KOPT-K1 (cell line): ENCODE measurements at regions not wholly inside any gene's neighbourhood (a gene's known extent, or its start where the extent isn't known, plus 50 kb on each side); places are given as distances from the start of the nearest gene placed in this dataset.

Experiments
- H3K27ac ChIP-seq: fragments of 200-600 bp; sonication (generic); 2 replicates; pipeline ENCODE4 v1.5.1; 2016; ENCODE audit warnings: antibody characterized with exemption, mild to moderate bottlenecking, low read depth, low read length; ENCODE audit not compliant: poor library complexity, severe bottlenecking
- H3K36me3 ChIP-seq: fragments of 200-600 bp; sonication (generic); 2 replicates; pipeline ENCODE4 v1.5.1; 2017; ENCODE audit warnings: antibody characterized with exemption, mild to moderate bottlenecking, low read length, moderate library complexity; ENCODE audit not compliant: insufficient read depth
- H3K9me3 ChIP-seq: fragments of 200-600 bp; sonication (generic); 2 replicates; pipeline ENCODE4 v1.5.1; 2017; ENCODE audit warnings: antibody characterized with exemption, low read length, mild to moderate bottlenecking; ENCODE audit not compliant: insufficient read depth, poor library complexity, severe bottlenecking

DNA sequence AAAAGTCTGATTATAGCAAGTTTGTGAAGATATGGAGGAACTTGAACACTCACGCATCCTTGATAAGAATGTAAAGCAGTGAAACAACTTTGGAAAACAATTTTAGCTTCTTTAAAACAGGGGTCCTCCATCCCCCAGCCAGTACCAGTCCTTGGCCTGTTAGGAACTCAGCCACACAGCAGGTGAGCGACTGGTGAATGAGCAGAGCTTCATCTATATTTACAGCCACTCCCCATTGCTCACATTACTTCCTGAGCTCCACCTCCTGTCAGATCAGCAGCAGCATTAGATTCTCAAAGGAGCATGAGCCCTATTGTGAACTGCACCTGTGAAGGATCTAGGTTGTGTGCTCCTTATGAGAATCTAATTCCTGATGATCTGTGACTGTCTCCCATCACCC, 530.3 kb upstream of the PRKX start:
- Histone ChIP-seq H3K36me3 (no peaks in the 10 kb centered on the region), H3K27ac (no peak overlapping the region), H3K9me3 (peaks cover 30% of the 10 kb centered on the region)

DNA sequence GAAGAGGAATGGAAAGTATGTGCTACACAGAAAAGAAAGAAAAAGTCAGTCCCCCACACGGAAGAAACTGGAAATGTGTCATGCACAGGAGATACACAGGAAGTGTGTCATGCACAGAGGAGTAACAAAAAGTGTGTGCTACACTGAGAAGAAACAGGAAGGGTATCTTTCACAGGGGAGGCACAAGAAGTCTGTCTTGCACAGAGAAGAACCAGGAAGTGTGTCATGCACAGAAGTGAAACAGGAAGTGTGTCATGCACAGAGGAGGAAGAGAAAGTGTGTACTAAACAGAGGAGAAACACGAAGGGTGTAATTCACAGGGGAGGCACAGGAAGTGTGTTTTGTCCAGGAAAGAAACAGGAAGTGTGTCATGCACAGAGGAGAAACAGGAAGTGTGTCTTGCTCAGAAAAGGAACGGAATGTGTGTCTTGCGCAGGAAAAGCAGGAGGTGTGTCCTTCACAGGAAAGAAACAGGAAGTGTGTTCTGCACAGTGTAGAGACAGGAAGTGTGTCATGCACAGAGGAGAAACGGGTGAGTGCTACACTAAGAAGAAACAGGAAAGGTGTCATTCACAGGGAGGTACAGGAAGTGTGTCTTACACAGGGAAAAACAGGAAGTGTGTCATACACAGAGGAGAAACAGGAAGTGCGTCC, 527.2 kb upstream of the PRKX start:
- no peak overlapping the region for H3K27ac ChIP-seq

DNA sequence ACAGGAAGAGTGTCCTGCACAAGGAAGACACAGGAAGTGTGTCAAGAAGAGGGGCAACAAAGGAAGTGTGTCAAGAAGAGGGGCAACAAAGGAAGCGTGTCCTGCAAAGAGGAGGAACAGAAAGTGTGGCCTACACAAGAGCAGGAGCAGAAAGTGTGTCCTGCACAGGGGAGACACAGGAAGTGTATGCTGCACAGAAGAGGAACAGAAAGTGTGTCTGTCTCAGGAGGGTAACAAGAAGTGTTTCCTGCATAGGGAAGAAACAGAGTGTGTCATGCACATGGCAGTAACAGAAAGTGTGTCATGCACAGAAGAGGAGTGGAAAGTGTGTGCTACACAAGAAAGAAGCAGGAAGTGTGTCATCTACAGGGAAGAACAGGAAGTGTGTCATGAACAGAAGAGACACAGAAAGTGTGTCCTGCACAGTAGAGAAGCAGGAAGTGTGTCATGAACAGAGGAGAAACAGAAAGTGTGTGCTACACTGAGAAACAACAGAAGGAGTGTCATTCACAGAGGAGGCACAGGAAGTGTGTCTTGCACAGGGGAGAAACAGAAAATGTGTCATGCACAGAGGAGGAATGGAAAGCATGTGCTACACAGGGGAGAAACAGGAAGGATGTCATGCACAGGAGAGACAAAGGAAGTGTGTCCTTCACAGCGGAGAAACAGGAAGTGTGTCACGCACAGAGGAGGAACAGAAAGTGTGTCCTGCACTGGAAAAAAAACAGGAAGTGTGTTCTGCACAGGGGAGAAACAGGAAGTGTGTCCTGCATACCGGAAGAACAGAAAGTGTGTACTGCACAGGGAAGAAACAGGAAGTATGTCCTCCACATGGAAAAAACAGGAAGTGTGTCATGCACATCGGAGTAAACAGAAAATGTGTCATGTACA, 526.4 kb upstream of the PRKX start:
- Histone ChIP-seq H3K36me3 (no peaks in the 10 kb centered on the region), H3K27ac (no peak overlapping the region), H3K9me3 (peaks cover 30% of the 10 kb centered on the region)

More for the DNA sequence above, 527.2 kb upstream of the PRKX start:
- no peaks in the 10 kb centered on the region for H3K36me3 ChIP-seq
- H3K9me3 ChIP-seq: peaks cover 30% of the 10 kb centered on the region

DNA sequence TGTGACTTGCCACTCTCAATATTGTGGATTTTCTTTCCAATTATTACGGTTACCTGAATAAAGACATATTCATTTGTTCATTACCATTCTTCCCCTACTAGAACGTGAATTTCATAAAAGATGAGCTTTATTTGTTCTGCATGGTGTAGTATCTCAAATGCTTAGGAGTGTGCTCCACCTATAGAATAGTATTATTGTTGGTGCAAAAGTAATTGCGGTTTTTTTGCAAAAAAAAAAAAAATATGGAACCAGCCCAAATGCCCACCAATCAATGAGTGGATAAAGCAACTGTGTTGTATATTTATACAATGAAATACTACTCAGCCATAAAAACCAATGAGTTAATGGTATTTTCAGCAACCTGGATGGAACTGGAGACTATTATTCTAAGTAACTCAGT, 525.5 kb upstream of the PRKX start:
- Histone ChIP-seq H3K27ac (no peak overlapping the region), H3K9me3 (peaks cover 30% of the 10 kb centered on the region), H3K36me3 (no peaks in the 10 kb centered on the region)

DNA sequence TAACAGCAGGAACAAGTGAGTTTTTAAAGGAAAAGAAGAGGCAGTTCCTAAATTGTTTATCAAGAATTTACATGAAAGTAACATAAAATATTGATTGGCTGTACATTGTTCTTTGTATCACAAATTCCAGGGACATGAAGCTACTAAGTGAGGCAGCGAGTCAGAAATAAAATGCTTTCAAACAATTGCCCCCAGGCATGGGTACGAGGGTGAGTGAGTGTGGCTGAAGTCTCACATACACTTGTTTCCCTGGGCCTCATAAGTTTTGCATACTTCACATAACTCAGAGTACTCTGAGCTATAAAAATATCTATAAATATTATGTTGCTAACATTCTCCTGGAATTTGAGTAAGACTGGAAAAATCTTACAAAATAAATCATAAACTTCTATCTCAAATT, 511.6 kb upstream of the PRKX start:
- H3K36me3 ChIP-seq: no peaks in the 10 kb centered on the region
- no peak overlapping the region for H3K27ac ChIP-seq
- no peaks in the 10 kb centered on the region for H3K9me3 ChIP-seq

DNA sequence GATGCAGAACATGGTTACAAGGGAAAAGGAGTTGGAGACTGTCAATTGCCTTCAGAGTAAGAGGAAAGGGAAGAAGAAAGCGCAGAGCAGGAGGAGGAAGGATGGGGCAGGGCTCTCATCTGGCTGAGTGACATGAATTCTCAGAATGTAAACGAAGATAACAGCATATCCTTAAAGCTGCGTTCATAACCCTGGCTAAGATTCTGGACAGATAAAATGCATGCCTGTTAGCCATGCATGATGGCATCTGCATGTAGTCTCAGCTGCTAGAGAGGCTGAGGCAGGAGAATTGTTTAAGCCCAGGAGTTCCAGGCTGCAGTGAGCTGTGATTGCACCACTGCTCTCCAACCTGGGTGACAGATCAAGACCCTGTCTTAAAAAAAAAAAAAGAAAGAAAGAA, 493.5 kb upstream of the PRKX start:
- H3K9me3 ChIP-seq: no peaks in the 10 kb centered on the region
- H3K27ac ChIP-seq: no peak overlapping the region
- no peaks in the 10 kb centered on the region for H3K36me3 ChIP-seq

DNA sequence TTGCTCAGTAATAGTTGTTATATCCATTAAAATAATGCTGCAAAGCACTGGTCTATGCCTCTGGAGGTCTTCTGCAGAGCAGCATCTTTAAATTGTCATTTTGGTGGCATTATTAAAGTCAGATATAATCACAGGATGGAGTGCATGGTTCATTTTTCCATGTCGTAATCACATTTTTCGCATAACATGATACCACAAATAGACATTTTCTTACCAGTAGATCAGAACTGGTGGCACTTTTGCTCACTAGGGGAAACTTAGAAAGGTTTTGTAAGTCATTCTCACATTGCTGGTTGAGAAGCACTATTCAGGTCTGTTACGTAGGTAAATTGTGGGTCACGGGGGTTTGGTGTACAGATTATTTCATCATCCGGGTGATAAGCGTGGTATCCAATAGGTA, 484.5 kb upstream of the PRKX start:
- no peak overlapping the region for H3K27ac ChIP-seq
- no peaks in the 10 kb centered on the region for H3K9me3 ChIP-seq
- no peaks in the 10 kb centered on the region for H3K36me3 ChIP-seq

DNA sequence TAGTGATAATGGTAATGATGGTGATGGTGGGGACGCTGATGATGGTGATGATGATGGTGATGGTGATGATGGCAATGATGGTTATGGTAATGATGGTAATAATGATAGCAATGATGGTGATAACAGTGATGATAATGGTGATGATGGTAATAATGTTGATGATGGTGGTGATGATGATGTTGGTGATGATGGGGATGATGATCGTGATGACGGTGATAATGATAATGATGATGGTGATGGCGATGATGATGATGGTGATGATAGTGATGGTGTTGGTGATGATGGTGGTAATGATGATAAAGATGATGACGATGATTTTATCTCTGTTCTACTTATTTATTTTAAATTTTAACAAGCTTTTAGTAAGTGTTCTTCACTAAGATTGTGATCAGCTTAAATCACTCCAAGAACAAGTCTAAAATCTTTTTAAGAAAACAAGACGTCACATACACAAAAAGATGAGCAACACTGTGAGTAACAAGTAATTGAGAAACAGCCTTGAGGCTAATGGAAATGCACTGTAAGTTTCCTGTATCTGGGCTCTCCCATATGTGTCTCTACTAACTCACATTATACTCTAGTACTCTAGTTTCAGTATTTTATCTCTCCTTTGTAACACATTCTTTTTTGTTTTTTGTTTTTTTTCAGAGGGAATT, 480.2 kb upstream of the PRKX start:
- no peaks in the 10 kb centered on the region for H3K36me3 ChIP-seq
- no peak overlapping the region for H3K27ac ChIP-seq
- H3K9me3 ChIP-seq: no peaks in the 10 kb centered on the region

DNA sequence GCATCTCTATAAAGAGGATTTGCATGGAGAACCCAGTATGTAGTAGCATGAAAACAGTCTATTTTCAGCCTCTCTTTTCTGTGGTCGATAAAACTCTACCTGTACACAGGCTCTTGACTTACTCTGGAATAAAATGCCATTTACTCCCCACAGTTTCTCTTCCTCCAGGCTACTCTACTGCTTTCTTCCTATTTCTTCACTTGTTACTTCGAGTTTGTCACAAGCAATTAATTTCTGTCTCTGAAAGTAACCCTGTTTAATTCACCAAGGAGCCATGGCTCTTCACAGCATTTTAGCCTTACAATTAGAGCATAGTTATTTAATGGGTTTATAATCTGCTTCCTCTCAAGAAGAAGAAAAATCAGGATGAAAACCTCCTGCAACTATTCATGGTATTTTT, 472.9 kb upstream of the PRKX start:
- no peaks in the 10 kb centered on the region for H3K36me3 ChIP-seq
- no peaks in the 10 kb centered on the region for H3K9me3 ChIP-seq
- no peak overlapping the region for H3K27ac ChIP-seq

DNA sequence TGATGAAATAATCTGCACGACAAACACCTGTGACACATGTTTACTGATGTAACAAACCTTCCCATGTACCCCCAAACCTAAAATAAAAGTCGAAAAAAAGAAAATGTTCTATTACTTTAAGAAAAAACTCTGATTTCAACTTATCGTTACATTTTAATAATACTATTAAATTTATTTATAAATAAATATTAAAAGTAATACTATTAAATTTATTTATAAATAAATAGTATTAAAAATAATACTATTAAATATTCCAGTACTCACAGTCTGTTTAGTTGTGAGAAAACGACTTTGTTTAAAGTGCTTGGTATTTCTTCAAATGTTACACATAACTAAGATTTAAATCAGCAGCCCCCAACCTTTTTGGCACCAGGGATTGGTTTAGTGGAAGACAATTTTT, 471.6 kb upstream of the PRKX start:
- H3K36me3 ChIP-seq: no peaks in the 10 kb centered on the region
- no peaks in the 10 kb centered on the region for H3K9me3 ChIP-seq
- no peak overlapping the region for H3K27ac ChIP-seq

DNA sequence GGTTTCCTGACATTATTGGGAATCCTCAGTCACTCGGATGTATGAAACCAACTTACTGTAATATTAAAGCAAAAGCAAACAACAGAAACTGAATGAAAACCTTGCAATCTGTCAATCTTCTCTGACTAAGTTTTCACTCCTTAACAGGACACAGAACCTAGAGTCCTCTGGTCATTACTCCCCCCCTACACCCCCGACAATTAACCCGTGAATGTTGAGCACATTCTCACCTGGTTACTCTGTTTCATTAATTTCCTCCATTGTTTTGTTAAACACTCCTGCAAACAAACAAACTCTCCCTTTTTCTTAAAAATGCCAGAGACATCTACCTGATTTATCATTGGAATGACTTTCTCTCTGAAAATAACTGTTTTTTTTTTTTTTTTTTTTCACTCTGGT, 469.0 kb upstream of the PRKX start:
- no peaks in the 10 kb centered on the region for H3K9me3 ChIP-seq
- no peak overlapping the region for H3K27ac ChIP-seq
- no peaks in the 10 kb centered on the region for H3K36me3 ChIP-seq

DNA sequence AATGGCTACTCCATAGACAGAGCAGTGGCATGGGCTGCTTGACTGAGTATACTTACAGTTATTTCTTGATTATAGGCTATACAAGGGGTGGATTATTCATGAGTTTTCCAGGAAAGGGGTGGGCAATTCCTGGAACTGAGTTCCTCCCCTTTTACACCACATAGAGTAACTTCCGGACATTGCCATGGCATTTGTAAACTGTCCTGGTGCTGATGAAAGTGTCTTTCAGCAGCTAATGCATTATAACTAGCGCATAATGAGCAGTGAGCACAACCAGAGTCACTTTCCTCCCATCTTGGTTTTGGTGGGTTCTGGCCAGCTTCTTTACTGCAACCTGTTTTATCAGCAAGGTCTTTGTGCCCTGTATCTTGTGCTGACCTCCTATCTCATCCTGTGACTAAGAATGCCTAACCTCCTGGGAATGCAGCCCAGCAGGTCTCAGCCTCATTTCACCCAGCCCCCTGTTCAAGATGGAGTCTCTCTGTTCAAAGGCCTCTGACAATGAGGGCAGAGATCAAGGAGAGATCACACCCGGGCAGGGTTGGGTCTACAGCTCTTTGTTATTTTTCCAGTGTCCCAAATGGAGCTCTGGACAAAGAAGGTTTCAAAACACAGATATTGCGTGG, 468.4 kb upstream of the PRKX start:
- Histone ChIP-seq H3K9me3 (no peaks in the 10 kb centered on the region), H3K36me3 (no peaks in the 10 kb centered on the region), H3K27ac (no peak overlapping the region)

DNA sequence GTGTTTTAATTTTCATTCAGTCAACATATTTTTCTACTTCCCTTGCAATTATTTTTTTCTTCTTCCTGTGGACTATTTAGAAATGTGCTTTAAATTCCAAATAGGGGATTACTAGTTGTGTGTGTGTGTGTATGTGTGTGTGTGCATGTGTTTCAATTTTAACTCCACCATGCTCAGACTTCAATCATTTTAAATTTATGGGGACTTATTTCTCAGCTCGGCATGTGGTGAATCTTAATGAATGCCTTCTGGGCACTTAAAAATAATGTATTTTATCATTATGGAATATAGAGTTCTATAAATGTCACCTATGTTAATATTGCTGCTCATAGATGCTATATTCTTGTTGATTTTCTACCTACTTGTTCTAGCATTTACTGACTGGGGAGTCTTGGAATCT, 465.6 kb upstream of the PRKX start:
- Histone ChIP-seq H3K9me3 (no peaks in the 10 kb centered on the region), H3K27ac (no peak overlapping the region), H3K36me3 (no peaks in the 10 kb centered on the region)

DNA sequence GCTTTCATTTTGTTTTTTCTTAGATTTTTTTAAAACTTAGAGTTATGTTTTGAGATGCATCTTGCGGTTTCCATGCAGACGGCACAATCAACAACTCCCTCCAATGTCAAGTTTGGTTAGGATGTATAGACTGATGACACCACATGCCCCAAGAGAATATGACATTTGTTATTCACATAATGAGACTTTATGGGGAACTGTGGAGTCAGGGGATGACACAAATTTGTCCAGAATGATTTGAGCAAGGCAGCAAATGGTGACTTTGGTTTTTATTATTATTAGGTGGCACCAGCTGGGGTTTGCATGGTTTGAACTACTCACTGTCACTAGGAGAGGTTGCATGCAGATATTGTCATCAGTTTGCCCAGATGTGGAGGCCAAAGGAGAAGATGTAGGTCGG, 461.8 kb upstream of the PRKX start:
- no peak overlapping the region for H3K27ac ChIP-seq
- H3K9me3 ChIP-seq: no peaks in the 10 kb centered on the region
- H3K36me3 ChIP-seq: no peaks in the 10 kb centered on the region

DNA sequence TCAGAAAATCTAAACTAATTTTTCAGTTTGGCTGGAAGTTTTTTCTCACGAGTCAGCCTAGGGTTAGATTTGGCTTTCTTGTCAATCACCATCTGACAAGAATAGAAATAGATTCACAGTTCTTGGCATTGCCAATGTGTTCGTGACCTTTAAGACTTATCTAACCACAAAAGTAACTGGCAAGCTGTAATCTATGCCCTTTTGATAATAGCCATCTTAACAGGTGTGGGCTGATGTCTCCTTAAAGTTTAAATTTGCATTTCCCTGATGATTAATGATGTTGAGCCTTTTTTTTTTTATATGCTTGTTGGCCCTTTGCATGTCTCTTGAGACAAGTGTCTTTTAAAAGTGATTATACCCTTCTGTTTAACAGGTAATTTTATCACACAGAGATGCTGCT, 460.3 kb upstream of the PRKX start:
- H3K27ac ChIP-seq: no peak overlapping the region
- no peaks in the 10 kb centered on the region for H3K36me3 ChIP-seq
- no peaks in the 10 kb centered on the region for H3K9me3 ChIP-seq
